A549 (cell line): ENCODE measurements at regions not wholly inside any gene's neighbourhood (a gene's known extent, or its start where the extent isn't known, plus 50 kb on each side); places are given as distances from the start of the nearest gene placed in this dataset.

Source experiments
- ATAC-seq, 2 experiments: fragments of 200-7000 bp in 1 of 2; fragments of >200 bp in 1 of 2; cut with Nextera tagmentation in 1 of 2; cut with Tn5 transposase in 1 of 2; 3 replicates each; pipeline versions ENCODE4 v1.8.0 to v1.9.1; 2018 to 2020; ENCODE audit warnings: mild to moderate bottlenecking in 1 of 2, moderate library complexity in 1 of 2
- CTCF ChIA-PET: fragments of 300-600 bp; sonication (Branson Sonifier 250); formaldehyde crosslinking; extraction: SDS; loops from one replicate; lab custom pipeline; 2021; ENCODE audit warnings: antibody characterized with exemption, inconsistent platforms; lab: Yijun Ruan, JAX
- POLR2A ChIA-PET: fragments of 350-600 bp; formaldehyde crosslinking; extraction: SDS; loops from one replicate; lab custom pipeline; 2021; ENCODE audit warnings: antibody characterized with exemption, inconsistent platforms; lab: Yijun Ruan, JAX
- DNase-seq, 2 experiments: peaks; one replicate each; pipeline versions ENCODE4 v3.0.0 to v3.0.0-alpha.2; 2011 to 2016; ENCODE audit warnings: low read depth in 1 of 2, low spot score in 1 of 2
- FAIRE-seq: peaks from 2 replicates; lab custom pipeline; 2011; peaks lifted over from hg19 to GRCh38; lab: Jason Lieb, UNC
- H3K27ac ChIP-seq, 2 experiments: fragments of >200 bp; sonication (Bioruptor Twin); formaldehyde crosslinking; 3 replicates each; pipeline ENCODE4 v1.5.1; 2016 to 2017
- H3K4me1 ChIP-seq: fragments of >200 bp; sonication (Bioruptor Twin); formaldehyde crosslinking; 3 replicates; pipeline ENCODE4 v1.6.1; 2016
- H3K4me2 ChIP-seq: fragments of >200 bp; sonication (Bioruptor Twin); formaldehyde crosslinking; 3 replicates; pipeline ENCODE4 v1.6.1; 2016
- H3K4me3 ChIP-seq: fragments of >200 bp; sonication (Bioruptor Twin); formaldehyde crosslinking; 3 replicates; pipeline ENCODE4 v1.5.1; 2016
- H3K9me3 ChIP-seq: fragments of >200 bp; sonication (Bioruptor Twin); formaldehyde crosslinking; 3 replicates; pipeline ENCODE4 v1.6.1; 2016
- ATOH8 ChIP-seq: fragments of 250-450 bp; sonication (Bioruptor Pico); IDR thresholded peaks from 2 replicates; pipeline ENCODE4 v1.5.0; 2020; ENCODE audit warnings: low read depth, mild to moderate bottlenecking, moderate library complexity
- CTCF ChIP-seq: fragments of >200 bp; sonication (Bioruptor Twin); formaldehyde crosslinking; IDR thresholded peaks from 3 replicates; pipeline ENCODE4 v1.5.1; 2016
- EHMT2 ChIP-seq: fragments of 200-600 bp; sonication (generic); IDR thresholded peaks from 2 replicates; pipeline ENCODE4 v1.6.1; 2016; ENCODE audit warnings: antibody characterized with exemption, low read depth, mild to moderate bottlenecking, moderate library complexity
- EP300 ChIP-seq, 2 experiments: fragments of >200 bp; sonication (Bioruptor Twin); formaldehyde crosslinking; IDR thresholded peaks; 2 replicates in 1 of 2; 3 replicates in 1 of 2; pipeline ENCODE4 v1.6.1; 2016 to 2017
- ESRRA ChIP-seq: fragments of 150-350 bp; IDR thresholded peaks from 2 replicates; pipeline ENCODE4 v1.6.1; 2014; ENCODE audit warnings: mild to moderate bottlenecking, low read length, borderline replicate concordance
- HDAC2 ChIP-seq: fragments of 200-600 bp; sonication (generic); IDR thresholded peaks from 2 replicates; pipeline ENCODE4 v1.6.1; 2016
- HEYL ChIP-seq: fragments of 250-450 bp; sonication (Bioruptor Pico); IDR thresholded peaks from 2 replicates; pipeline ENCODE4 v1.8.0; 2021; ENCODE audit warnings: mild to moderate bottlenecking, moderate library complexity
- JUN ChIP-seq, 2 experiments: fragments of >200 bp; sonication (Bioruptor Twin); formaldehyde crosslinking; IDR thresholded peaks; 2 replicates in 1 of 2; 3 replicates in 1 of 2; pipeline ENCODE4 v1.6.1; 2016 to 2017
- MYC ChIP-seq: IDR thresholded peaks from 2 replicates; pipeline ENCODE4 v1.6.1; 2012; ENCODE audit warnings: mild to moderate bottlenecking, inconsistent platforms, low read length, improper control_type of control experiment, borderline replicate concordance
- NFE2L2 ChIP-seq: fragments of 150-350 bp; conservative IDR thresholded peaks from 2 replicates; pipeline ENCODE4 v1.6.1; 2014; ENCODE audit warnings: low read length
- NPAS2 ChIP-seq: fragments of 250-450 bp; sonication (Bioruptor Pico); IDR thresholded peaks from 2 replicates; pipeline ENCODE4 v1.8.0; 2022; ENCODE audit warnings: mild to moderate bottlenecking, moderate library complexity, borderline replicate concordance
- PHF8 ChIP-seq: fragments of 200-600 bp; sonication (generic); IDR thresholded peaks from 2 replicates; pipeline ENCODE4 v1.6.1; 2016; ENCODE audit warnings: low read depth, mild to moderate bottlenecking, antibody characterized with exemption, moderate library complexity, borderline replicate concordance
- POLR2A ChIP-seq: IDR thresholded peaks from 2 replicates; pipeline ENCODE4 v1.6.1; 2012; ENCODE audit warnings: mild to moderate bottlenecking, low read length
- SREBF2 ChIP-seq: fragments of 450-650 bp; IDR thresholded peaks from 2 replicates; pipeline ENCODE4 v1.6.1; 2014; ENCODE audit warnings: mild to moderate bottlenecking, moderate library complexity
- TP53 ChIP-seq: fragments of 250-450 bp; sonication (Bioruptor Pico); IDR thresholded peaks from 2 replicates; pipeline ENCODE4 v1.5.0; 2021; ENCODE audit warnings: mild to moderate bottlenecking, moderate library complexity
- ZC3H11A ChIP-seq: fragments of 450-650 bp; IDR thresholded peaks from 2 replicates; pipeline ENCODE4 v1.6.1; 2014; ENCODE audit warnings: antibody characterized with exemption, mild to moderate bottlenecking
- WGBS: methylation state at CpG from one replicate; pipeline ENCODE4 v1.1.6; 2017; ENCODE audit errors: missing lambda C conversion rate; 5-methylcytosine and 5-hydroxymethylcytosine counted together
- TF ChIP-seq, protein P1 (sequence below): IDR thresholded peaks from 2 replicates; pipeline ENCODE4 v1.6.1; 2012; ENCODE audit warnings: low read depth, borderline replicate concordance
- TF ChIP-seq, protein P2 (sequence below): IDR thresholded peaks from 2 replicates; pipeline ENCODE4 v1.6.1; 2012
- TF ChIP-seq, protein P3 (sequence below): fragments of 250-450 bp; sonication (Bioruptor Pico); IDR thresholded peaks from 2 replicates; pipeline ENCODE4 v1.5.0; 2021; ENCODE audit warnings: mild to moderate bottlenecking, moderate library complexity, borderline replicate concordance
- TF ChIP-seq, protein P4 (sequence below): IDR thresholded peaks from 2 replicates; pipeline ENCODE4 v1.6.1; 2012

DNA sequence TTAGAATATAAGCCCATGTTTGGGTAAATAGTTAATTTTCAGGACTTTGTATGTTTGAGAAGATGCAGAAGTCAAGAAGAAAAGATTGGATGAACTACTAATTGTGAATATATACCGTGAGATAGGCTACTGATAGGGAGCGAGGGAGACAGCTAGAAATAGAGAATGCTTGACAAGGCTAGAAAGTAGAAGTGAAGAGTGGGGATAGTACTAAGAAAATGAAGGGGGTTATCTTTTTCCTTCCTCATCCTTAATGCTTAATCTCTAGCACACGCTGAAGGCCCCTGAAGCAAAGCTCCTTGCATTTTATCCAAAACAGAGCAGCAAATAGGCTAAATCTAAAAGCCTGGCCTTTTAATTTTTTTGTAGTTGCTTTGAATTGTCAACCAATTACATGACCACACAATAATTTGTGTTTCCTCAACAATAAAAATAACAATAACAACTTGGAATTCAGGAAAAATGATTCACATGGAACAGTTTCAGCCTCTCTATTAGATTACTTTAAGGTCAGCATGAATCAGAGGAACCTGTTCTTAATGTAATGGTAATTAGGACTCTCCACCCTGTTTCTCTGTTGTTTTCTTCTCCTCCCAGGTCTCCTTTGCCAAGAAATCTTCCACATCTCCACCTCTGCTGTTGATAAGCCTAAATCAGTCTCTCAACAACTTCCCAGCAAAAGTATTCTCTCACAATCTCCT, 1071.3 kb upstream of the ZEB2 start:
- Histone ChIP-seq H3K4me1 (peaks cover 25% of the 10 kb centered on the region), H3K9me3 (no peaks in the 10 kb centered on the region), H3K4me2 (no peak overlapping the region), H3K4me3 (no peak overlapping the region), H3K27ac (no peak overlapping the region)
- ChIA-PET POLR2A (no interaction called here), CTCF (no interaction called here)
- no peak for FAIRE-seq
- no peak for TF ChIP-seq JUN (IDR thresholded peaks at IDR 0.05)
- TF ChIP-seq SREBF2, result no peak
- no peak for TF ChIP-seq NFE2L2
- no peak for TF ChIP-seq EP300 (IDR thresholded peaks at IDR 0.05)
- TF ChIP-seq EHMT2, result no peak
- TF ChIP-seq HEYL (CRISPR knock-in tag), result no peak
- no peak for TF ChIP-seq HDAC2
- DNase-seq, result no peak
- ATAC-seq, result no peak
- WGBS, result 91% methylated on average over 3 of the region's 3 CpGs

- POLR2A ChIA-PET, result no interaction called here
- TF ChIP-seq TP53, result no peak
- no peak for TF ChIP-seq ESRRA
- no peak for TF ChIP-seq ZC3H11A
- TF ChIP-seq, protein P1, sequence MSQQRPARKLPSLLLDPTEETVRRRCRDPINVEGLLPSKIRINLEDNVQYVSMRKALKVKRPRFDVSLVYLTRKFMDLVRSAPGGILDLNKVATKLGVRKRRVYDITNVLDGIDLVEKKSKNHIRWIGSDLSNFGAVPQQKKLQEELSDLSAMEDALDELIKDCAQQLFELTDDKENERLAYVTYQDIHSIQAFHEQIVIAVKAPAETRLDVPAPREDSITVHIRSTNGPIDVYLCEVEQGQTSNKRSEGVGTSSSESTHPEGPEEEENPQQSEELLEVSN, result no peak
- TF ChIP-seq POLR2A, result no peak
- TF ChIP-seq, protein P2, sequence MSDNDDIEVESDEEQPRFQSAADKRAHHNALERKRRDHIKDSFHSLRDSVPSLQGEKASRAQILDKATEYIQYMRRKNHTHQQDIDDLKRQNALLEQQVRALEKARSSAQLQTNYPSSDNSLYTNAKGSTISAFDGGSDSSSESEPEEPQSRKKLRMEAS, result no peak
- TF ChIP-seq, protein P3, sequence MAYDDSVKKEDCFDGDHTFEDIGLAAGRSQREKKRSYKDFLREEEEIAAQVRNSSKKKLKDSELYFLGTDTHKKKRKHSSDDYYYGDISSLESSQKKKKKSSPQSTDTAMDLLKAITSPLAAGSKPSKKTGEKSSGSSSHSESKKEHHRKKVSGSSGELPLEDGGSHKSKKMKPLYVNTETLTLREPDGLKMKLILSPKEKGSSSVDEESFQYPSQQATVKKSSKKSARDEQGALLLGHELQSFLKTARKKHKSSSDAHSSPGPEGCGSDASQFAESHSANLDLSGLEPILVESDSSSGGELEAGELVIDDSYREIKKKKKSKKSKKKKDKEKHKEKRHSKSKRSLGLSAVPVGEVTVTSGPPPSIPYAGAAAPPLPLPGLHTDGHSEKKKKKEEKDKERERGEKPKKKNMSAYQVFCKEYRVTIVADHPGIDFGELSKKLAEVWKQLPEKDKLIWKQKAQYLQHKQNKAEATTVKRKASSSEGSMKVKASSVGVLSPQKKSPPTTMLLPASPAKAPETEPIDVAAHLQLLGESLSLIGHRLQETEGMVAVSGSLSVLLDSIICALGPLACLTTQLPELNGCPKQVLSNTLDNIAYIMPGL (CRISPR knock-in tag), result no peak
- no peak for TF ChIP-seq ATOH8
- TF ChIP-seq MYC, result no peak
- TF ChIP-seq PHF8, result no peak
- TF ChIP-seq EP300 (IDR thresholded peaks at IDR 0.05), result no peak
- no peak for TF ChIP-seq NPAS2 (CRISPR knock-in tag)
- TF ChIP-seq, protein P4, sequence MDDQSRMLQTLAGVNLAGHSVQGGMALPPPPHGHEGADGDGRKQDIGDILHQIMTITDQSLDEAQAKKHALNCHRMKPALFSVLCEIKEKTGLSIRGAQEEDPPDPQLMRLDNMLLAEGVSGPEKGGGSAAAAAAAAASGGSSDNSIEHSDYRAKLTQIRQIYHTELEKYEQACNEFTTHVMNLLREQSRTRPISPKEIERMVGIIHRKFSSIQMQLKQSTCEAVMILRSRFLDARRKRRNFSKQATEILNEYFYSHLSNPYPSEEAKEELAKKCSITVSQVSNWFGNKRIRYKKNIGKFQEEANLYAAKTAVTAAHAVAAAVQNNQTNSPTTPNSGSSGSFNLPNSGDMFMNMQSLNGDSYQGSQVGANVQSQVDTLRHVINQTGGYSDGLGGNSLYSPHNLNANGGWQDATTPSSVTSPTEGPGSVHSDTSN, result no peak
- no peak for TF ChIP-seq CTCF
- TF ChIP-seq, all 56 proteins: peak for 0
- H3K4me1 ChIP-seq, result no peaks in the 10 kb centered on the region
- no peak overlapping the region for H3K4me2 ChIP-seq
- DNase-seq (no peak), ATAC-seq (no peak), FAIRE-seq (no peak)
- 84% methylated on average over 3 of the region's 3 CpGs for whole genome bisulfite sequencing
- no peak overlapping the region for H3K4me3 ChIP-seq
- CTCF ChIA-PET, result no interaction called here
- H3K9me3 ChIP-seq, result no peaks in the 10 kb centered on the region
- H3K27ac ChIP-seq, result no peak overlapping the region
These were observed 1068.0 kb upstream of the ZEB2 start for GRCh38 chr2:145587922-145588321.
